ENCODE measurements at regions not wholly inside any gene's neighbourhood (a gene's known extent, or its start where the extent isn't known, plus 50 kb on each side); places are given as distances from the start of the nearest gene placed in this dataset.

- POLR2A ChIA-PET: no interaction called here
- TF ChIP-seq CTCF (IDR thresholded peaks at IDR 0.05; ENCODE audit: low read depth, low read length): no peak
- H3K4me3 ChIP-seq (ENCODE audit: low read depth, low read length): no peak overlapping the region
- no peak for DNase-seq (ENCODE audit: low read depth, low spot score)
- H3K9me3 ChIP-seq (ENCODE audit: control insufficient read depth, insufficient read depth, low read length): no peaks in the 10 kb centered on the region; the same call in 1 of the 2 replicates
- CTCF ChIA-PET: no interaction called here
- H3K27me3 ChIP-seq (ENCODE audit: control insufficient read depth, insufficient read depth, low read length): no peaks in the 10 kb centered on the region
- H3K27ac ChIP-seq (ENCODE audit: low read depth, low read length): no peak overlapping the region
Measured at GRCh38 chr19:30077851-30078355, 135.9 kb downstream of the URI1 start.

DNA sequence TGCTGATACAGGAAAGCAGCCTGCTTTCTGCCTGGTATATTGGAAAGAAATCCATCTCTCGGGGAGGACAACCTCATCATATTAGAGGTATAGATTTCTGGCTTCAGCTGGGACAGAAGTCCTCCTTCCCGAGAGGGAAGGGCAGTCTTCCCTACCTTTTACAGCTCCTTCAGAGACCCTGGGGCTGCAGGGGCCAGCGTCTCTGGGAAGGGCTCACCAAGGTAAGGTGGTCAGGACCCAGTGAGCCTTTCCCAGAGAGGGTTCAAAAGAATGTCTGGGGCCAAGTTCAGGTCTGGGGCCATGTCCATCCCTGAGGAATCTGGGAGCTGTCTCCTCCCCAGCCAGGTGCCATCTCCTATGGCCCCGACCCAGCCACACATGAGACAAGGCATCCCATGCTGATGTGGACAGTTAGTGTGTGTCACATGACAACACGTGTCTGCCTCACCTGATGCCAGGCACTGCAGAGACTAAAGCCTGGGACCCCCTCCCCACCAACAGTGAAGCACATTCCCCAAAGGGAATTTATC is 136.4 kb downstream of the URI1 start:
- H3K4me3 ChIP-seq (ENCODE audit: low read depth, low read length): no peak overlapping the region
- no peaks in the 10 kb centered on the region for H3K27me3 ChIP-seq (ENCODE audit: control insufficient read depth, insufficient read depth, low read length)
- TF ChIP-seq CTCF (IDR thresholded peaks at IDR 0.05; ENCODE audit: low read depth, low read length): no peak
- H3K27ac ChIP-seq (ENCODE audit: low read depth, low read length): no peak overlapping the region
- DNase-seq (ENCODE audit: low read depth, low spot score): no peak
- ChIA-PET POLR2A (no interaction called here), CTCF (no interaction called here)
- no peaks in the 10 kb centered on the region; the same call in 1 of the 2 replicates for H3K9me3 ChIP-seq (ENCODE audit: control insufficient read depth, insufficient read depth, low read length)

GRCh38 chr19:30079200-30079599 is 137.2 kb downstream of the URI1 start:
- ChIA-PET POLR2A (no interaction called here), CTCF (no interaction called here)
- DNase-seq (ENCODE audit: low read depth, low spot score): no peak
- Histone ChIP-seq H3K27ac (ENCODE audit: low read depth, low read length) (no peak overlapping the region), H3K4me3 (ENCODE audit: low read depth, low read length) (no peak overlapping the region), H3K9me3 (ENCODE audit: control insufficient read depth, insufficient read depth, low read length) (no peaks in the 10 kb centered on the region; the same call in 1 of the 2 replicates), H3K27me3 (ENCODE audit: control insufficient read depth, insufficient read depth, low read length) (no peaks in the 10 kb centered on the region)
- no peak for TF ChIP-seq CTCF (IDR thresholded peaks at IDR 0.05; ENCODE audit: low read depth, low read length)

GRCh38 chr19:30082168-30082567 is 140.1 kb downstream of the URI1 start:
- ChIA-PET CTCF (no interaction called here), POLR2A (no interaction called here)
- no peak for TF ChIP-seq CTCF (IDR thresholded peaks at IDR 0.05; ENCODE audit: low read depth, low read length)
- H3K27ac ChIP-seq (ENCODE audit: low read depth, low read length): no peak overlapping the region
- no peak for DNase-seq (ENCODE audit: low read depth, low spot score)
- H3K4me3 ChIP-seq (ENCODE audit: low read depth, low read length): no peak overlapping the region
- no peaks in the 10 kb centered on the region for H3K27me3 ChIP-seq (ENCODE audit: control insufficient read depth, insufficient read depth, low read length)
- no peaks in the 10 kb centered on the region; the same call in none of the 2 replicates for H3K9me3 ChIP-seq (ENCODE audit: control insufficient read depth, insufficient read depth, low read length)

DNA sequence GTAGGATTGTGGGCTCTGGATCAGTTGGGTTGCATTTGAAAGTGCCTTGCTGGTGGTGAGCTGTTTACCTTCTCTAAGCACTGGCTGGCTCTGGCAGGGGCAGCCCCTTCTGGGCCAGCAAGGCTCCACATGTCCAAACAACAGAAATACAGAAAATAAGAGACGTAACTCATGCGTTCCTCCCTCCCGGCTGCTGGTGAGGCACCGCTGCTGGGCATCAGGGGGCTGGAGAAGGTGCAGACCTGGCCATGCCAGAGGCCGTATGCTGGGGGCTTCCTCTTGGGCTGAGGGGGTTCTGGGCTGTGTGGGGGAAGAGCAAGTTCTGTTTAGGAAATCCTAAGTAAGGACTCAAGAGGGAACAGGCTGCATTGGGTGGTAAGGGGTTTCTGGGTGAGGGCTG is 140.6 kb downstream of the URI1 start:
- no peak overlapping the region for H3K27ac ChIP-seq (ENCODE audit: low read depth, low read length)
- no peak for DNase-seq (ENCODE audit: low read depth, low spot score)
- H3K27me3 ChIP-seq (ENCODE audit: control insufficient read depth, insufficient read depth, low read length): no peaks in the 10 kb centered on the region
- TF ChIP-seq CTCF (IDR thresholded peaks at IDR 0.05; ENCODE audit: low read depth, low read length): no peak
- H3K4me3 ChIP-seq (ENCODE audit: low read depth, low read length): no peak overlapping the region
- no peaks in the 10 kb centered on the region; the same call in none of the 2 replicates for H3K9me3 ChIP-seq (ENCODE audit: control insufficient read depth, insufficient read depth, low read length)
- CTCF ChIA-PET: no interaction called here
- POLR2A ChIA-PET: no interaction called here

Measured in AG04450 (cell line).